Spinal cord (tissue), 9 donors: ENCODE measurements at regions not wholly inside any gene's neighbourhood (a gene's known extent, or its start where the extent isn't known, plus 50 kb on each side); places are given as distances from the start of the nearest gene placed in this dataset.

Experiments
- DNase-seq, 6 donors: peaks; one replicate each; pipeline versions ENCODE4 v3.0.0 to v3.0.0-alpha.2; 2013 to 2015; ENCODE audit warnings: low spot score in 6 of 6, low read depth in 4 of 6
- H3K27ac ChIP-seq: one replicate; pipeline ENCODE4 v1.5.1; 2013; ENCODE audit warnings: low read depth, low read length, control low read depth
- H3K27me3 ChIP-seq: one replicate; pipeline ENCODE4 v1.6.1; 2013; ENCODE audit warnings: low read length; ENCODE audit not compliant: control insufficient read depth, insufficient read depth
- H3K36me3 ChIP-seq: one replicate; pipeline ENCODE4 v1.6.1; 2013; ENCODE audit warnings: low read length; ENCODE audit not compliant: control insufficient read depth, insufficient read depth
- H3K4me1 ChIP-seq: one replicate; pipeline ENCODE4 v1.6.1; 2013; ENCODE audit warnings: low read length; ENCODE audit not compliant: control insufficient read depth, insufficient read depth
- H3K4me3 ChIP-seq: one replicate; pipeline ENCODE4 v1.5.1; 2013; ENCODE audit warnings: low read depth, low read length, control low read depth
- H3K9me3 ChIP-seq: one replicate; pipeline ENCODE4 v1.6.1; 2013; ENCODE audit warnings: low read length; ENCODE audit not compliant: control insufficient read depth, insufficient read depth
- WGBS: methylation state at CpG from one replicate; pipeline ENCODE4 v1.1.5; 2013; ENCODE audit warnings: missing lambda C conversion rate; ENCODE audit not compliant: insufficient coverage; 5-methylcytosine and 5-hydroxymethylcytosine counted together
- donor health status: healthy.

GRCh38 chr4:125541836-125542385, 227.2 kb downstream of the FAT4 start:
- Histone ChIP-seq H3K9me3 (peaks cover 4% of the 10 kb centered on the region), H3K36me3 (no peaks in the 10 kb centered on the region), H3K4me1 (no peaks in the 10 kb centered on the region), H3K27me3 (no peaks in the 10 kb centered on the region), H3K4me3 (no peak overlapping the region), H3K27ac (no peak overlapping the region)
- no peak for DNase-seq

- no peak for DNase-seq
- 96% methylated on average over 15 of the region's 15 CpGs for WGBS
Measured at GRCh38 chr4:125546272-125546671, 231.5 kb downstream of the FAT4 start.

GRCh38 chr4:125547836-125548235, 233.1 kb downstream of the FAT4 start:
- no peak for DNase-seq
- no peaks in the 10 kb centered on the region for H3K9me3 ChIP-seq
- no peaks in the 10 kb centered on the region for H3K4me1 ChIP-seq
- WGBS = no CpG with 5 or more reads among the region's 4 CpGs
- H3K27ac ChIP-seq = no peak overlapping the region
- H3K27me3 ChIP-seq = no peaks in the 10 kb centered on the region
- no peaks in the 10 kb centered on the region for H3K36me3 ChIP-seq
- no peak overlapping the region for H3K4me3 ChIP-seq

More at GRCh38 chr4:125546272-125546671, 231.5 kb downstream of the FAT4 start:
- Histone ChIP-seq H3K27ac (no peak overlapping the region), H3K4me1 (no peaks in the 10 kb centered on the region), H3K36me3 (no peaks in the 10 kb centered on the region), H3K4me3 (no peak overlapping the region), H3K27me3 (no peaks in the 10 kb centered on the region), H3K9me3 (no peaks in the 10 kb centered on the region)

GRCh38 chr4:125550769-125551168, 236.0 kb downstream of the FAT4 start:
- Histone ChIP-seq H3K9me3 (no peaks in the 10 kb centered on the region), H3K4me1 (no peaks in the 10 kb centered on the region), H3K27me3 (no peaks in the 10 kb centered on the region), H3K4me3 (no peak overlapping the region), H3K27ac (no peak overlapping the region), H3K36me3 (no peaks in the 10 kb centered on the region)
- no peak for DNase-seq
- WGBS = 94% methylated on average over 2 of the region's 5 CpGs

- no peaks in the 10 kb centered on the region for H3K9me3 ChIP-seq
- H3K4me3 ChIP-seq = no peak overlapping the region
- H3K27ac ChIP-seq = no peak overlapping the region
- H3K4me1 ChIP-seq = no peaks in the 10 kb centered on the region
- no peaks in the 10 kb centered on the region for H3K36me3 ChIP-seq
- no peaks in the 10 kb centered on the region for H3K27me3 ChIP-seq
- no peak for DNase-seq
- 78% methylated on average over 1 of the region's 2 CpGs for WGBS
Measured at GRCh38 chr4:125551466-125551865, 236.7 kb downstream of the FAT4 start.

GRCh38 chr4:125551967-125552366, 237.2 kb downstream of the FAT4 start:
- no peaks in the 10 kb centered on the region for H3K9me3 ChIP-seq
- no peaks in the 10 kb centered on the region for H3K27me3 ChIP-seq
- H3K36me3 ChIP-seq = no peaks in the 10 kb centered on the region
- whole genome bisulfite sequencing = no CpG with 5 or more reads among the region's 1 CpG
- no peak overlapping the region for H3K4me3 ChIP-seq
- H3K27ac ChIP-seq = no peak overlapping the region
- DNase-seq = no peak
- no peaks in the 10 kb centered on the region for H3K4me1 ChIP-seq

GRCh38 chr4:125572601-125573000, 257.8 kb downstream of the FAT4 start:
- Histone ChIP-seq H3K27ac (no peak overlapping the region), H3K4me1 (no peaks in the 10 kb centered on the region), H3K36me3 (no peaks in the 10 kb centered on the region), H3K9me3 (no peaks in the 10 kb centered on the region), H3K27me3 (no peaks in the 10 kb centered on the region), H3K4me3 (no peak overlapping the region)
- DNase-seq = no peak
- WGBS = 83% methylated on average over 2 of the region's 3 CpGs

GRCh38 chr4:125573368-125573767, 258.6 kb downstream of the FAT4 start:
- 93% methylated on average over 3 of the region's 3 CpGs for WGBS
- no peaks in the 10 kb centered on the region for H3K27me3 ChIP-seq
- no peak overlapping the region for H3K4me3 ChIP-seq
- no peaks in the 10 kb centered on the region for H3K9me3 ChIP-seq
- no peak overlapping the region for H3K27ac ChIP-seq
- DNase-seq = no peak
- H3K36me3 ChIP-seq = no peaks in the 10 kb centered on the region
- no peaks in the 10 kb centered on the region for H3K4me1 ChIP-seq

GRCh38 chr4:125573786-125574185, 259.0 kb downstream of the FAT4 start:
- H3K27me3 ChIP-seq = no peaks in the 10 kb centered on the region
- no peaks in the 10 kb centered on the region for H3K4me1 ChIP-seq
- WGBS = no CpG with 5 or more reads among the region's 1 CpG
- H3K27ac ChIP-seq = no peak overlapping the region
- no peak overlapping the region for H3K4me3 ChIP-seq
- no peaks in the 10 kb centered on the region for H3K36me3 ChIP-seq
- no peaks in the 10 kb centered on the region for H3K9me3 ChIP-seq
- no peak for DNase-seq

GRCh38 chr4:125582302-125582701, 267.5 kb downstream of the FAT4 start:
- no peaks in the 10 kb centered on the region for H3K36me3 ChIP-seq
- H3K27ac ChIP-seq = no peak overlapping the region
- H3K4me3 ChIP-seq = no peak overlapping the region
- no peaks in the 10 kb centered on the region for H3K27me3 ChIP-seq
- no peaks in the 10 kb centered on the region for H3K9me3 ChIP-seq
- H3K4me1 ChIP-seq = no peaks in the 10 kb centered on the region
- no peak for DNase-seq
- no CpG with 5 or more reads among the region's 1 CpG for WGBS
